Liver (tissue), 3 donors: ENCODE measurements at regions not wholly inside any gene's neighbourhood (a gene's known extent, or its start where the extent isn't known, plus 50 kb on each side); places are given as distances from the start of the nearest gene placed in this dataset.

Experiments used
- JUND ChIP-seq, 2 donors: IDR thresholded peaks; 2 replicates each; pipeline ENCODE4 v1.6.1; 2016; ENCODE audit warnings: antibody characterized with exemption in 2 of 2
- TF ChIP-seq, protein P1 (sequence below): fragments of 150-350 bp; IDR thresholded peaks from 2 replicates; pipeline ENCODE4 v1.5.1; 2017; ENCODE audit warnings: improper control_type of control experiment, low read depth, low read length; ENCODE audit not compliant: missing input control
- donor health status: healthy.
- donor health status: healthy.

DNA sequence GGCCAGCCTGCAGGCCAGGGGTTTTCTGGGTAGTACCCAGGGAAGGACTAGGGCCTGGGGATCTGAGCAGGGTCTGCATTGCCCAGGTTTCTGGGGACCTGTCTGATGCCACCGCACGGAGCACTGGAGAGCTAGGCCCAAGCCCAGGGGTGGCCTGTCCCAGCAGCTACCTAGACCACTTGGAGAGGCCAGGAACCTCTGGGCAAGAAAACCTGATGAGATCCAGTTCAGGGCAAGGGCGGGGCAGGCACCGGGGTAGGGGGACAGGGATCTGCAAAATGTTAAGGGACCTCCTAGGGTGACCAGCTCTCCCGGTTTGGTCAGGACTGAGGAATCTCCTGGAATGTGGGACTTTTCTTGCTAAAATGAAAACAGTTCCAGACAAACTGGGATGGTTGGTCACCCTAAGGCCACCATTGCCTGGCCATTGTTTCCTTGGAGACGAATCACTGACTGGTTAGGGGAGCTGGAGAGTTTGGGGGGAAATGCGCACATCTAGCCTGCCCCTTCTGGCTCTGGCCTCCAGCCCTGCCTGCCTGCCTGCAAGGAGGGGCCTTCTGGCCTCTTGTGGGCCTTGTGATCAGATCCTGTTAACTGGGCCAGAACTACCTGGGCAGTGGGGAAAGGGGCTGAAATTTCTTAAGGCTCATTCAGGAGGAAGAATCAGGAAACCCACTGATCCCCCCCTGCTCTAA is 117.4 kb upstream of the TLE3 start:
- TF ChIP-seq, protein P1, sequence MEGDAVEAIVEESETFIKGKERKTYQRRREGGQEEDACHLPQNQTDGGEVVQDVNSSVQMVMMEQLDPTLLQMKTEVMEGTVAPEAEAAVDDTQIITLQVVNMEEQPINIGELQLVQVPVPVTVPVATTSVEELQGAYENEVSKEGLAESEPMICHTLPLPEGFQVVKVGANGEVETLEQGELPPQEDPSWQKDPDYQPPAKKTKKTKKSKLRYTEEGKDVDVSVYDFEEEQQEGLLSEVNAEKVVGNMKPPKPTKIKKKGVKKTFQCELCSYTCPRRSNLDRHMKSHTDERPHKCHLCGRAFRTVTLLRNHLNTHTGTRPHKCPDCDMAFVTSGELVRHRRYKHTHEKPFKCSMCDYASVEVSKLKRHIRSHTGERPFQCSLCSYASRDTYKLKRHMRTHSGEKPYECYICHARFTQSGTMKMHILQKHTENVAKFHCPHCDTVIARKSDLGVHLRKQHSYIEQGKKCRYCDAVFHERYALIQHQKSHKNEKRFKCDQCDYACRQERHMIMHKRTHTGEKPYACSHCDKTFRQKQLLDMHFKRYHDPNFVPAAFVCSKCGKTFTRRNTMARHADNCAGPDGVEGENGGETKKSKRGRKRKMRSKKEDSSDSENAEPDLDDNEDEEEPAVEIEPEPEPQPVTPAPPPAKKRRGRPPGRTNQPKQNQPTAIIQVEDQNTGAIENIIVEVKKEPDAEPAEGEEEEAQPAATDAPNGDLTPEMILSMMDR, result no peak
- TF ChIP-seq JUND (IDR thresholded peaks at IDR 0.05), result no peak
